Activated T-helper 1 cell treated with anti-CD3 and anti-CD28 coated beads, Interleukin-12 subunit alpha, Interleukin-12 subunit beta, Interleukin-2, Interleukin-4 antibody, amounts not matched to agents 30 ng/mL and 10 ng/mL and 1 ng/mL, durations not matched to agents 14 hours and 24 hours and 36 hours (primary cell): ENCODE measurements at regions not wholly inside any gene's neighbourhood (a gene's known extent, or its start where the extent isn't known, plus 50 kb on each side); places are given as distances from the start of the nearest gene placed in this dataset.

ENCODE experiments used
- DNase-seq: peaks from one replicate; pipeline ENCODE4 v3.0.0; 2021; ENCODE audit warnings: low spot score
- H3K27ac Mint-ChIP-seq: one replicate; pipeline ENCODE4 v1.8.0; 2021; ENCODE audit warnings: mild to moderate bottlenecking, mixed read lengths
- H3K27me3 Mint-ChIP-seq: one replicate; pipeline ENCODE4 v1.8.0; 2022; ENCODE audit warnings: mild to moderate bottlenecking, moderate library complexity, mixed read lengths; ENCODE audit not compliant: insufficient read depth
- H3K36me3 Mint-ChIP-seq: one replicate; pipeline ENCODE4 v1.8.0; 2021; ENCODE audit warnings: low read depth, mixed read lengths
- H3K4me1 Mint-ChIP-seq: one replicate; pipeline ENCODE4 v1.8.0; 2021; ENCODE audit warnings: low read depth, mixed read lengths
- H3K4me3 Mint-ChIP-seq: one replicate; pipeline ENCODE4 v1.8.0; 2021; ENCODE audit warnings: mild to moderate bottlenecking, moderate library complexity, mixed read lengths
- H3K9me3 Mint-ChIP-seq: one replicate; pipeline ENCODE4 v1.8.0; 2021; ENCODE audit warnings: mixed read lengths
- intact Hi-C: fragments of 100-400 bp; cut with micrococcal nuclease; formaldehyde crosslinking; loops from one replicate; pipeline ENCODE4 v1.15.1; 2024

- Mint-ChIP-seq H3K27me3 (no peaks in the 10 kb centered on the region), H3K27ac (no peak overlapping the region), H3K4me1 (no peaks in the 10 kb centered on the region), H3K4me3 (no peak overlapping the region), H3K36me3 (no peaks in the 10 kb centered on the region), H3K9me3 (no peaks in the 10 kb centered on the region)
- intact Hi-C loops: no loop called here
- no peak for DNase-seq
These were observed 721.9 kb upstream of the ADAMTS5 start for GRCh38 chr21:27688773-27689172.

GRCh38 chr21:27683292-27683691 lies 716.4 kb upstream of the ADAMTS5 start:
- DNase-seq: no peak
- H3K4me3 Mint-ChIP-seq: no peak overlapping the region
- intact Hi-C loops: no loop called here
- no peaks in the 10 kb centered on the region for H3K4me1 Mint-ChIP-seq
- no peaks in the 10 kb centered on the region for H3K36me3 Mint-ChIP-seq
- H3K27me3 Mint-ChIP-seq: no peaks in the 10 kb centered on the region
- no peak overlapping the region for H3K27ac Mint-ChIP-seq
- H3K9me3 Mint-ChIP-seq: no peaks in the 10 kb centered on the region

GRCh38 chr21:27681841-27682240 lies 715.0 kb upstream of the ADAMTS5 start:
- DNase-seq: no peak
- Mint-ChIP-seq H3K27ac (no peak overlapping the region), H3K36me3 (no peaks in the 10 kb centered on the region), H3K4me1 (no peaks in the 10 kb centered on the region), H3K4me3 (no peak overlapping the region), H3K27me3 (no peaks in the 10 kb centered on the region), H3K9me3 (no peaks in the 10 kb centered on the region)
- intact Hi-C loops: no loop called here

GRCh38 chr21:27681038-27681437 lies 714.1 kb upstream of the ADAMTS5 start:
- intact Hi-C loops: no loop called here
- H3K4me1 Mint-ChIP-seq: no peaks in the 10 kb centered on the region
- H3K4me3 Mint-ChIP-seq: no peak overlapping the region
- H3K27ac Mint-ChIP-seq: no peak overlapping the region
- no peak for DNase-seq
- H3K36me3 Mint-ChIP-seq: no peaks in the 10 kb centered on the region
- no peaks in the 10 kb centered on the region for H3K9me3 Mint-ChIP-seq
- H3K27me3 Mint-ChIP-seq: no peaks in the 10 kb centered on the region

- no peaks in the 10 kb centered on the region for H3K36me3 Mint-ChIP-seq
- no peaks in the 10 kb centered on the region for H3K9me3 Mint-ChIP-seq
- no peaks in the 10 kb centered on the region for H3K4me1 Mint-ChIP-seq
- no peak for DNase-seq
- no peak overlapping the region for H3K4me3 Mint-ChIP-seq
- intact Hi-C loops: no loop called here
- H3K27me3 Mint-ChIP-seq: no peaks in the 10 kb centered on the region
- H3K27ac Mint-ChIP-seq: no peak overlapping the region
These were observed 713.3 kb upstream of the ADAMTS5 start for GRCh38 chr21:27680181-27680580.

- DNase-seq: no peak
- H3K27me3 Mint-ChIP-seq: no peaks in the 10 kb centered on the region
- no peaks in the 10 kb centered on the region for H3K4me1 Mint-ChIP-seq
- H3K27ac Mint-ChIP-seq: no peak overlapping the region
- intact Hi-C loops: no loop called here
- H3K36me3 Mint-ChIP-seq: no peaks in the 10 kb centered on the region
- no peaks in the 10 kb centered on the region for H3K9me3 Mint-ChIP-seq
- no peak overlapping the region for H3K4me3 Mint-ChIP-seq
These were observed 711.6 kb upstream of the ADAMTS5 start for GRCh38 chr21:27678511-27678910.

- Mint-ChIP-seq H3K4me1 (no peaks in the 10 kb centered on the region), H3K27me3 (no peaks in the 10 kb centered on the region), H3K36me3 (no peaks in the 10 kb centered on the region), H3K27ac (no peak overlapping the region), H3K4me3 (no peak overlapping the region), H3K9me3 (no peaks in the 10 kb centered on the region)
- intact Hi-C loops: no loop called here
- DNase-seq: no peak
These were observed 710.7 kb upstream of the ADAMTS5 start for GRCh38 chr21:27677546-27677945.

GRCh38 chr21:27675306-27675705 lies 708.4 kb upstream of the ADAMTS5 start:
- Mint-ChIP-seq H3K27ac (no peak overlapping the region), H3K27me3 (no peaks in the 10 kb centered on the region), H3K4me1 (no peaks in the 10 kb centered on the region), H3K4me3 (no peak overlapping the region), H3K9me3 (no peaks in the 10 kb centered on the region), H3K36me3 (no peaks in the 10 kb centered on the region)
- no peak for DNase-seq
- intact Hi-C loops: no loop called here

GRCh38 chr21:27674041-27674615 lies 707.2 kb upstream of the ADAMTS5 start:
- Mint-ChIP-seq H3K27me3 (no peaks in the 10 kb centered on the region), H3K27ac (no peak overlapping the region), H3K9me3 (no peaks in the 10 kb centered on the region), H3K4me1 (no peaks in the 10 kb centered on the region), H3K4me3 (no peak overlapping the region), H3K36me3 (no peaks in the 10 kb centered on the region)
- no peak for DNase-seq
- intact Hi-C loops: no loop called here

- H3K27ac Mint-ChIP-seq: no peak overlapping the region
- no peak for DNase-seq
- H3K36me3 Mint-ChIP-seq: no peaks in the 10 kb centered on the region
- no peak overlapping the region for H3K4me3 Mint-ChIP-seq
- no peaks in the 10 kb centered on the region for H3K27me3 Mint-ChIP-seq
- H3K4me1 Mint-ChIP-seq: no peaks in the 10 kb centered on the region
- H3K9me3 Mint-ChIP-seq: no peaks in the 10 kb centered on the region
- intact Hi-C loops: no loop called here
These were observed 706.7 kb upstream of the ADAMTS5 start for GRCh38 chr21:27673581-27673980.

- no peaks in the 10 kb centered on the region for H3K27me3 Mint-ChIP-seq
- H3K4me3 Mint-ChIP-seq: no peak overlapping the region
- no peaks in the 10 kb centered on the region for H3K9me3 Mint-ChIP-seq
- no peaks in the 10 kb centered on the region for H3K4me1 Mint-ChIP-seq
- H3K27ac Mint-ChIP-seq: no peak overlapping the region
- intact Hi-C loops: no loop called here
- H3K36me3 Mint-ChIP-seq: no peaks in the 10 kb centered on the region
- no peak for DNase-seq
These were observed 704.3 kb upstream of the ADAMTS5 start for GRCh38 chr21:27671207-27671606.

GRCh38 chr21:27653481-27653880 lies 686.6 kb upstream of the ADAMTS5 start:
- H3K4me3 Mint-ChIP-seq: no peak overlapping the region
- H3K9me3 Mint-ChIP-seq: no peaks in the 10 kb centered on the region
- DNase-seq: no peak
- intact Hi-C loops: no loop called here
- H3K36me3 Mint-ChIP-seq: no peaks in the 10 kb centered on the region
- H3K27ac Mint-ChIP-seq: no peak overlapping the region
- no peaks in the 10 kb centered on the region for H3K27me3 Mint-ChIP-seq
- H3K4me1 Mint-ChIP-seq: no peaks in the 10 kb centered on the region

GRCh38 chr21:27649762-27650161 lies 682.9 kb upstream of the ADAMTS5 start:
- no peaks in the 10 kb centered on the region for H3K9me3 Mint-ChIP-seq
- H3K27ac Mint-ChIP-seq: no peak overlapping the region

GRCh38 chr21:27649323-27649722 lies 682.4 kb upstream of the ADAMTS5 start:
- Mint-ChIP-seq H3K27me3 (no peaks in the 10 kb centered on the region), H3K36me3 (no peaks in the 10 kb centered on the region), H3K4me1 (no peaks in the 10 kb centered on the region), H3K9me3 (no peaks in the 10 kb centered on the region), H3K27ac (no peak overlapping the region), H3K4me3 (no peak overlapping the region)
- intact Hi-C loops: no loop called here
- no peak for DNase-seq

More at GRCh38 chr21:27649762-27650161, 682.9 kb upstream of the ADAMTS5 start:
- intact Hi-C loops: no loop called here
- no peaks in the 10 kb centered on the region for H3K27me3 Mint-ChIP-seq
- no peak for DNase-seq
- no peaks in the 10 kb centered on the region for H3K36me3 Mint-ChIP-seq
- no peak overlapping the region for H3K4me3 Mint-ChIP-seq
- H3K4me1 Mint-ChIP-seq: no peaks in the 10 kb centered on the region
